ENCODE measurements at regions not wholly inside any gene's neighbourhood (a gene's known extent, or its start where the extent isn't known, plus 50 kb on each side); places are given as distances from the start of the nearest gene placed in this dataset.

- DNase-seq: no peak
Measured at GRCh38 chr11:71356280-71356876, 91.8 kb downstream of the DHCR7 start.

- no peak for DNase-seq
Measured at GRCh38 chr11:71355281-71355680, 92.9 kb downstream of the DHCR7 start.

- no peak for DNase-seq
Measured at GRCh38 chr11:71354394-71355105, 93.6 kb downstream of the DHCR7 start.

GRCh38 chr11:71352748-71353147 lies 95.4 kb downstream of the DHCR7 start:
- DNase-seq: no peak

- no peak for DNase-seq
Measured at GRCh38 chr11:71352226-71352625, 96.0 kb downstream of the DHCR7 start.

GRCh38 chr11:71349627-71350026 lies 97.2 kb upstream of the SHANK2 start:
- DNase-seq: no peak

GRCh38 chr11:71343828-71344400 lies 91.5 kb upstream of the SHANK2 start:
- DNase-seq: no peak

- DNase-seq: peak in 1 of 2 experiments; percentile 63
Measured at GRCh38 chr11:71342951-71343827, 90.8 kb upstream of the SHANK2 start.

- no peak for DNase-seq
Measured at GRCh38 chr11:71342116-71342515, 89.7 kb upstream of the SHANK2 start.

GRCh38 chr11:71341596-71341995 lies 89.2 kb upstream of the SHANK2 start:
- no peak for DNase-seq

GRCh38 chr11:71341173-71341572 lies 88.8 kb upstream of the SHANK2 start:
- DNase-seq: no peak

- DNase-seq: no peak
Measured at GRCh38 chr11:71340086-71340606, 87.8 kb upstream of the SHANK2 start.

- DNase-seq: no peak
Measured at GRCh38 chr11:71339396-71339881, 87.1 kb upstream of the SHANK2 start.

- no peak for DNase-seq
Measured at GRCh38 chr11:71338801-71339395, 86.5 kb upstream of the SHANK2 start.

GRCh38 chr11:71336996-71337754 lies 84.8 kb upstream of the SHANK2 start:
- DNase-seq: no peak

- no peak for DNase-seq
Measured at GRCh38 chr11:71336176-71336995, 84.0 kb upstream of the SHANK2 start.

GRCh38 chr11:71335371-71335770 lies 83.0 kb upstream of the SHANK2 start:
- DNase-seq: no peak

- DNase-seq: no peak
Measured at GRCh38 chr11:71334191-71334590, 81.8 kb upstream of the SHANK2 start.

GRCh38 chr11:71333473-71333872 lies 81.1 kb upstream of the SHANK2 start:
- DNase-seq: no peak

- DNase-seq: no peak
Measured at GRCh38 chr11:71332447-71332846, 80.1 kb upstream of the SHANK2 start.

GRCh38 chr11:71332046-71332445 lies 79.7 kb upstream of the SHANK2 start:
- no peak for DNase-seq
